Suprapubic skin (tissue), 4 donors: ENCODE measurements at regions not wholly inside any gene's neighbourhood (a gene's known extent, or its start where the extent isn't known, plus 50 kb on each side); places are given as distances from the start of the nearest gene placed in this dataset.
"Not testable (repeated sequence)": the region's sequence is repeated elsewhere in the genome, so short reads cannot be mapped to it uniquely, and the experiment has no call there.

Source experiments
- DNase-seq, 2 donors: peaks; one replicate each; pipeline ENCODE4 v3.0.0-alpha.2; 2019; ENCODE audit warnings: low spot score in 2 of 2
- H3K27ac ChIP-seq: fragments of 200-600 bp; sonication (generic); one replicate; pipeline ENCODE4 v1.5.1; 2019
- H3K27me3 ChIP-seq: fragments of 200-600 bp; sonication (generic); one replicate; pipeline ENCODE4 v1.5.1; 2019
- H3K36me3 ChIP-seq: fragments of 200-600 bp; sonication (generic); one replicate; pipeline ENCODE4 v1.5.1; 2019
- H3K4me1 ChIP-seq: fragments of 200-600 bp; sonication (generic); one replicate; pipeline ENCODE4 v1.5.1; 2019
- H3K4me3 ChIP-seq: fragments of 200-600 bp; sonication (generic); one replicate; pipeline ENCODE4 v1.5.1; 2019; ENCODE audit warnings: mild to moderate bottlenecking
- H3K9me3 ChIP-seq: fragments of 200-600 bp; sonication (generic); one replicate; pipeline ENCODE4 v1.5.1; 2019
- EP300 ChIP-seq: sonication (generic); formaldehyde crosslinking; IDR thresholded peaks from one replicate; pipeline ENCODE4 v1.6.1; 2017; ENCODE audit warnings: antibody characterized with exemption
- POLR2A ChIP-seq, 2 donors: fragments of 450-650 bp; IDR thresholded peaks; one replicate each; pipeline ENCODE4 v1.6.1; 2017; ENCODE audit warnings: antibody characterized with exemption in 2 of 2, mild to moderate bottlenecking in 2 of 2, moderate library complexity in 2 of 2
- POLR2AphosphoS5 ChIP-seq, 3 donors: sonication (generic); formaldehyde crosslinking; IDR thresholded peaks; one replicate each; pipeline ENCODE4 v1.6.1; 2017; ENCODE audit warnings: antibody characterized with exemption in 3 of 3
- WGBS: methylation state at CpG from one replicate; pipeline ENCODE4 v1.1.5; 2018; 5-methylcytosine and 5-hydroxymethylcytosine counted together
- TF ChIP-seq, protein P1 (sequence below), 2 donors: fragments of 200-600 bp in 1 of 2; fragments of 450-650 bp in 1 of 2; sonication (generic) in 1 of 2; IDR thresholded peaks; one replicate each; pipeline ENCODE4 v1.5.1; 2016 to 2019; ENCODE audit warnings: antibody characterized with exemption in 2 of 2, mild to moderate bottlenecking in 1 of 2, moderate library complexity in 1 of 2

DNA sequence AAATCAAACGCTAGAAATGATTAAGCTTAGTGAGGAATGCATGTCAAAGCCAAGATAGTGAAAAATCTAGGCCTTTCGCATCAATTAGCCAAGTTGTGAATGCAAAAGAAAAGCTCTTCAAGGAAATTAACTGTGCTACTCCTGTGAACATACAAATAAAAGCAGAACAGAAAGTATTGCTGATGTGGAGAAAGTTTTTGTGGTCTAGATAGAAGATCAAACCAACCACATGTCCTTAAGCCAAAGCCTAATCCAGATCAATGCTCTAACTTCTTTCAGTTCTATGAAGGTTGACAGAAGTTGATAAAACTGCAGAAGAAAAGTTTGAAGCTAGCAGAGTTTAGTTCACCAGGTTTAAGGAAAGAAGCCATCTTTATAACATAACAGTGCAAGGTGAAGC, 1044.6 kb downstream of the CDH11 start:
- no peak for DNase-seq
- Histone ChIP-seq H3K27me3 (no peaks in the 10 kb centered on the region), H3K4me3 (no peak overlapping the region), H3K27ac (no peak overlapping the region), H3K36me3 (no peaks in the 10 kb centered on the region), H3K4me1 (no peaks in the 10 kb centered on the region), H3K9me3 (no peaks in the 10 kb centered on the region)
- WGBS, result 89% methylated on average over 2 of the region's 2 CpGs
- TF ChIP-seq, protein P1, sequence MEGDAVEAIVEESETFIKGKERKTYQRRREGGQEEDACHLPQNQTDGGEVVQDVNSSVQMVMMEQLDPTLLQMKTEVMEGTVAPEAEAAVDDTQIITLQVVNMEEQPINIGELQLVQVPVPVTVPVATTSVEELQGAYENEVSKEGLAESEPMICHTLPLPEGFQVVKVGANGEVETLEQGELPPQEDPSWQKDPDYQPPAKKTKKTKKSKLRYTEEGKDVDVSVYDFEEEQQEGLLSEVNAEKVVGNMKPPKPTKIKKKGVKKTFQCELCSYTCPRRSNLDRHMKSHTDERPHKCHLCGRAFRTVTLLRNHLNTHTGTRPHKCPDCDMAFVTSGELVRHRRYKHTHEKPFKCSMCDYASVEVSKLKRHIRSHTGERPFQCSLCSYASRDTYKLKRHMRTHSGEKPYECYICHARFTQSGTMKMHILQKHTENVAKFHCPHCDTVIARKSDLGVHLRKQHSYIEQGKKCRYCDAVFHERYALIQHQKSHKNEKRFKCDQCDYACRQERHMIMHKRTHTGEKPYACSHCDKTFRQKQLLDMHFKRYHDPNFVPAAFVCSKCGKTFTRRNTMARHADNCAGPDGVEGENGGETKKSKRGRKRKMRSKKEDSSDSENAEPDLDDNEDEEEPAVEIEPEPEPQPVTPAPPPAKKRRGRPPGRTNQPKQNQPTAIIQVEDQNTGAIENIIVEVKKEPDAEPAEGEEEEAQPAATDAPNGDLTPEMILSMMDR (IDR thresholded peaks at IDR 0.05), result no peak
- TF ChIP-seq POLR2A (IDR thresholded peaks at IDR 0.05), result no peak
- TF ChIP-seq POLR2AphosphoS5 (IDR thresholded peaks at IDR 0.05), result no peak
- no peak for TF ChIP-seq EP300

DNA sequence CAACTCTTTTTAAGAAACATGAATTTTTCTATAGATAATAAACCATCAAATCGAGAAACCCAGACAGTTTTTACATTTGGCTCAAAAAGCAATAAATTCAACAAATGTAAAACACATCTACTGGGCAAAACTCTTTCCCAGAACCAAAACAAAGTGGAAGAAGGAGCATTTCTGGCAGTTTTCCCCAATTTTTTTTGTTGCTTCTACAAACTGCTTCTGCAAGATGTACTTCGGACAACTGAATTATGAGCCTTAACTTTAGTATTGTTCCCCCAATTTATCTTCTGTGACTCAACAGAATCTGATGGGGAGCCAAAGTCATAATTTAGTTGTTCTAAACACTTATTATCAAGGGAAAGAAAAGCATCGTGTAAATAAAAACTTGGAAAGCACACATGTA, 1047.2 kb downstream of the CDH11 start:
- Histone ChIP-seq H3K27me3 (no peaks in the 10 kb centered on the region), H3K36me3 (no peaks in the 10 kb centered on the region), H3K27ac (no peak overlapping the region), H3K9me3 (no peaks in the 10 kb centered on the region), H3K4me3 (no peak overlapping the region), H3K4me1 (no peaks in the 10 kb centered on the region)
- DNase-seq, result no peak
- TF ChIP-seq, protein P1 (IDR thresholded peaks at IDR 0.05), result no peak
- TF ChIP-seq POLR2A (IDR thresholded peaks at IDR 0.05), result no peak
- TF ChIP-seq EP300, result no peak
- no peak for TF ChIP-seq POLR2AphosphoS5 (IDR thresholded peaks at IDR 0.05)
- WGBS, result 54% methylated on average over 3 of the region's 3 CpGs

DNA sequence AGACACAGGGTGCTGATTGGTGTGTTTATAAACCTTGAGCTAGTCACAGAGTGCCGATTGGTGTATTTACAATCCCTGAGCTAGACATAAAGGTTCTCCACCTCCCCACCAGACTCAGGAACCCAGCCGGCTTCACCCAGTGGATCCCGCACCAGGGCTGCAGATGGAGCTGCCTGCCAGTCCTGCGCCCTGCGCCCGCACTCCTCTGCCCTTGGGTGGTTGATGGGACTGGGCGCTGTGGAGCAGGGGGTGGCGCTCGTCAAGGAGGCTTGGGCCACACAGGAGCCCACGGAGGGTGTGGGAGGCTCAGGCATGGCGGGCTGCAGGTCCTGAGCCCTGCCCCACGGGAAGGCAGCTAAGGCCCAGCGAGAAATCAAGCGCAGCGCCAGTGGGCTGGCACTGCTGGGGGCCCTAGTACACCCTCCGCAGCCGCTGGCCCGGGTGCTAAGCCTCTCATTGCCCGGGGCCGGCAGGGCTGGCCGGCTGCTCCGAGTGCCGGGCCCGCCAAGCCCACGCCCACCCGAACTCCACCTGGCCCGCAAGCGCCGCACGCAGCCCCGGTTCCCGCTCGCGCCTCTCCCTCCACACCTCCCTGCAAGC, 1049.6 kb downstream of the CDH11 start:
- DNase-seq, H3K27ac ChIP-seq, H3K4me1 ChIP-seq, H3K36me3 ChIP-seq, H3K27me3 ChIP-seq, H3K9me3 ChIP-seq, H3K4me3 ChIP-seq: not testable (repeated sequence)
- 97% methylated on average over 20 of the region's 34 CpGs for WGBS

DNA sequence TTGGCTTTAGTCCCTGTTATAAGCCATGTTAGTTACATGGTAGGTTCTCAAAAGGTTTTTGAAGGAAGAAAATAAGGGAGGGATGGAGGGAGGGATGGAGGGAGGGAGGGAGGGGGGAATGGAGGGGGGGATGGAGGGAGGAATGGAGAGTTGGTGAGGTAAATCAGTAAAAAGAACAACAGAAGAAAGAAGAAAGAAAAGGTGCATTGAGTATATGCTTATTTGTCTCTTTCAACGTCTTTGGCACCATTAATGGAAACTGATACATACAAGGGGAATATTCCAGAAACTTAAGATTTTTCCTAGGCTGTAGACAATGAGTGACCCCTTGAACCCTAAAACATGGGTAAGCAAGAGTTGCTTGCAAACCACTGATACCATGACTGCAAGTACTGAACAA, 1056.3 kb downstream of the CDH11 start:
- H3K27ac ChIP-seq, result no peak overlapping the region
- no peak for DNase-seq

DNA sequence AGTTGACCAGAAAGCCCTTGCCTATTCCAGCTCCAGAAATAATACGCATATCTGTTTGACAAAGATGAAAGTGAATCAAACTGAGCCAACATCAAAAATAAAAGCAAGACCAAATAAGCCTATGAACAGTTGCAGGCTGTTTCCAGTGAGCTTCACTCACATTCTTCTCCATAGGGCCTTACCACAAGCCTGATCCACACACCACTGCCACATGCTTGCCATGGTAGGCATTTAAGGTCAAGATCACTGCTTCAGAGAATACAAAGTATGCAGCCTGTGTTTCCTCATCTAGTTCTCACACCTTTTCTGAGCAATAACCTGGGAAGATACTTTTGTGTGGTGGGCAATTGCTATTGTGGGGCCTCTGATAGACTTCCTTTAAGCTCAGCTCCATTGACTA, 1060.2 kb downstream of the CDH11 start:
- no peak overlapping the region for H3K27ac ChIP-seq
- H3K36me3 ChIP-seq, result no peaks in the 10 kb centered on the region
- no peak for TF ChIP-seq POLR2AphosphoS5 (IDR thresholded peaks at IDR 0.05)
- TF ChIP-seq, protein P1 (IDR thresholded peaks at IDR 0.05), result no peak
- no peak for TF ChIP-seq EP300
- TF ChIP-seq POLR2A (IDR thresholded peaks at IDR 0.05), result no peak
- no peak for DNase-seq
- no peaks in the 10 kb centered on the region for H3K9me3 ChIP-seq
- no peaks in the 10 kb centered on the region for H3K27me3 ChIP-seq
- no peaks in the 10 kb centered on the region for H3K4me1 ChIP-seq
- no peak overlapping the region for H3K4me3 ChIP-seq
- WGBS, result 95% methylated on average over 1 of the region's 1 CpG

More for the DNA sequence above, 1056.3 kb downstream of the CDH11 start:
- Histone ChIP-seq H3K4me1 (no peaks in the 10 kb centered on the region), H3K36me3 (no peaks in the 10 kb centered on the region), H3K27me3 (no peaks in the 10 kb centered on the region), H3K9me3 (no peaks in the 10 kb centered on the region), H3K4me3 (no peak overlapping the region)
- TF ChIP-seq EP300, result no peak
- TF ChIP-seq, protein P1 (IDR thresholded peaks at IDR 0.05), result no peak
- no peak for TF ChIP-seq POLR2A (IDR thresholded peaks at IDR 0.05)
- no peak for TF ChIP-seq POLR2AphosphoS5 (IDR thresholded peaks at IDR 0.05)
- 83% methylated on average over 1 of the region's 1 CpG for WGBS

DNA sequence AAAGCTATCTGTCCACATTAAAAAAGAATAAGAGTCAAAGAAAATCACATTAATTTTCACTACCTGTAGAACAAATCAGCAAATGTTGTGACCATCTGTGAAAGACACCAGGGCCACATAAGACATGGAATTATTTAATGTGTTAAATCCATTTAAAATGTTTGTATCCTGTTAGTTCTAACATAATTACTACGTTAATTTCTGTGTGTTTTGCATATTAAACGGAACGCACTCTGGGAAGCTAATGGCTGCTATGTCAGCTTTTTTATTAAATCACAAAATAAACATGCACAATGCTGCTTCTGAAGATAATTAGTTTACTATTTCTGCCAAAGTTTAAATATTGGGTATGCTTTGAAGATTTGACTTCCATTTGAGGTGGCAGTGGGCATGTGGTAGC, 1061.2 kb downstream of the CDH11 start:
- TF ChIP-seq POLR2AphosphoS5 (IDR thresholded peaks at IDR 0.05), result no peak
- TF ChIP-seq POLR2A (IDR thresholded peaks at IDR 0.05), result no peak
- TF ChIP-seq, protein P1 (IDR thresholded peaks at IDR 0.05), result no peak
- TF ChIP-seq EP300, result no peak

More for the DNA sequence above, 1061.2 kb downstream of the CDH11 start:
- no peaks in the 10 kb centered on the region for H3K9me3 ChIP-seq
- no peaks in the 10 kb centered on the region for H3K4me1 ChIP-seq
- no peaks in the 10 kb centered on the region for H3K27me3 ChIP-seq
- H3K36me3 ChIP-seq, result no peaks in the 10 kb centered on the region
- H3K4me3 ChIP-seq, result no peak overlapping the region
- no peak for DNase-seq
- 85% methylated on average over 3 of the region's 3 CpGs for WGBS
- H3K27ac ChIP-seq, result no peak overlapping the region
